ENCODE measurements at regions not wholly inside any gene's neighbourhood (a gene's known extent, or its start where the extent isn't known, plus 50 kb on each side); places are given as distances from the start of the nearest gene placed in this dataset.

DNA sequence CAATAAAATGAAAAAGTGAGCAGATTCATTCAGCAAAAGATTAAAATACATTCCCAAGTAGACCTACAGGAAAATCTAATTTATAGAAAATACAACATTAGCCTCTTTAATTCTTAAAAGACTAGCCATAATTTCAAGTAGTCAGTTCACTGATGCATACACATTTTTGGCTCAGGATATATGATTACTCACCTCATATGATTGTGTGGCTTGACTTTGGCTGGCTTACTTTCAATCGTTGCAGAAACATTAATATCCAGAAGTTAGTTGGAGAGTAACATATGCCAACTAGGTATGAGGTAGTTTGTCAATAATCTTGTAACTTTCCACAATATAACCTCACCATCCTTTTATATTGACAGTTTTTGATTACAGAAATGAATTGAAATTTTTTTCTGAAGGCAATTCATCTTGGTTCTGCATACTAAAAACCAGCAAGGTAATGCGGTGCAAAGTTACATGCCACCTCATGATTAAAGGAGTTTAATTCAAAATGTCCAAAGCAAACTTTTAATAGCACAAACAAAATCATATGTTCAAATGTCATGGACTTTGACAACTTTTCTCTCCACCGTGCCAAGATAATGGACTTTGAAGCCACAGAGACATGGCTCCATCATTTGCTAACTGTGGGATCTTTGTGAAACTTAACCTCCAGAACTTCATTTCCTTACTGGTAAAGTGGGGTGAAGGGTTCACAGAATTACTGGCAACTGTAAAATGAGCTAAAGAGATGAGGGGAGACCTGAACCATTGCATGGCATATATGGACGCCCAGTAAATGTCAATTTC lies 76.6 kb upstream of the PAM start:
- TF ChIP-seq, protein P1, sequence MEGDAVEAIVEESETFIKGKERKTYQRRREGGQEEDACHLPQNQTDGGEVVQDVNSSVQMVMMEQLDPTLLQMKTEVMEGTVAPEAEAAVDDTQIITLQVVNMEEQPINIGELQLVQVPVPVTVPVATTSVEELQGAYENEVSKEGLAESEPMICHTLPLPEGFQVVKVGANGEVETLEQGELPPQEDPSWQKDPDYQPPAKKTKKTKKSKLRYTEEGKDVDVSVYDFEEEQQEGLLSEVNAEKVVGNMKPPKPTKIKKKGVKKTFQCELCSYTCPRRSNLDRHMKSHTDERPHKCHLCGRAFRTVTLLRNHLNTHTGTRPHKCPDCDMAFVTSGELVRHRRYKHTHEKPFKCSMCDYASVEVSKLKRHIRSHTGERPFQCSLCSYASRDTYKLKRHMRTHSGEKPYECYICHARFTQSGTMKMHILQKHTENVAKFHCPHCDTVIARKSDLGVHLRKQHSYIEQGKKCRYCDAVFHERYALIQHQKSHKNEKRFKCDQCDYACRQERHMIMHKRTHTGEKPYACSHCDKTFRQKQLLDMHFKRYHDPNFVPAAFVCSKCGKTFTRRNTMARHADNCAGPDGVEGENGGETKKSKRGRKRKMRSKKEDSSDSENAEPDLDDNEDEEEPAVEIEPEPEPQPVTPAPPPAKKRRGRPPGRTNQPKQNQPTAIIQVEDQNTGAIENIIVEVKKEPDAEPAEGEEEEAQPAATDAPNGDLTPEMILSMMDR (IDR thresholded peaks at IDR 0.05): no peak
- no peak for TF ChIP-seq EP300 (IDR thresholded peaks at IDR 0.05)
- no peak for TF ChIP-seq POLR2A (IDR thresholded peaks at IDR 0.05)
